Colonic mucosa (tissue), 4 donors: ENCODE measurements at regions not wholly inside any gene's neighbourhood (a gene's known extent, or its start where the extent isn't known, plus 50 kb on each side); places are given as distances from the start of the nearest gene placed in this dataset.

ENCODE experiments used
- DNase-seq: peaks from one replicate; pipeline ENCODE4 v3.0.0-alpha.2; 2020
- H3K27ac ChIP-seq: fragments of 200-600 bp; one replicate; pipeline ENCODE4 v1.8.0; 2021
- H3K27me3 ChIP-seq: fragments of 200-600 bp; one replicate; pipeline ENCODE4 v1.8.0; 2021
- H3K36me3 ChIP-seq: fragments of 200-600 bp; one replicate; pipeline ENCODE4 v1.8.0; 2021
- H3K4me1 ChIP-seq: fragments of 200-600 bp; one replicate; pipeline ENCODE4 v1.8.0; 2021; ENCODE audit warnings: mild to moderate bottlenecking
- H3K4me3 ChIP-seq: fragments of 200-600 bp; one replicate; pipeline ENCODE4 v1.8.0; 2021
- H3K9ac ChIP-seq, 2 donors: one replicate each; pipeline ENCODE4 v1.7.0; 2013; ENCODE audit warnings: control low read depth in 2 of 2, low read depth in 2 of 2, low read length in 2 of 2
- H3K9me3 ChIP-seq: fragments of 200-600 bp; one replicate; pipeline ENCODE4 v1.8.0; 2021
- CTCF ChIP-seq: fragments of 200-600 bp; IDR thresholded peaks from one replicate; pipeline ENCODE4 v1.8.0; 2022; ENCODE audit warnings: antibody characterized with exemption, mild to moderate bottlenecking
- intact Hi-C: fragments of 100-400 bp; cut with DNase I; formaldehyde crosslinking; loops from one replicate; pipeline ENCODE4 v1.14.1; 2022
- donor health status: healthy.
- donor health status: DM: no; HTN: no; CAD: no.
- donor health status: DM: no; HTN: no; CAD: no.

GRCh38 chr22:34534101-34534500 lies 531.9 kb upstream of the ISX start:
- H3K27ac ChIP-seq, result no peak overlapping the region
- no peaks in the 10 kb centered on the region for H3K27me3 ChIP-seq
- intact Hi-C loops, result no loop called here
- H3K36me3 ChIP-seq, result no peaks in the 10 kb centered on the region
- H3K4me1 ChIP-seq, result no peaks in the 10 kb centered on the region
- no peak overlapping the region for H3K4me3 ChIP-seq
- H3K9ac ChIP-seq, result no peak overlapping the region
- no peak for DNase-seq
- TF ChIP-seq CTCF, result no peak
- H3K9me3 ChIP-seq, result no peaks in the 10 kb centered on the region

- intact Hi-C loops, result loop anchor here (10.0 kb wide), 1 partner anchor 397 kb away; no protein-coding TSS in a partner anchor
- no peak overlapping the region for H3K9ac ChIP-seq
- no peak for TF ChIP-seq CTCF
- H3K27ac ChIP-seq, result no peak overlapping the region
- H3K36me3 ChIP-seq, result no peaks in the 10 kb centered on the region
- no peak for DNase-seq
- H3K4me1 ChIP-seq, result no peaks in the 10 kb centered on the region
- H3K4me3 ChIP-seq, result no peak overlapping the region
- H3K27me3 ChIP-seq, result no peaks in the 10 kb centered on the region
- no peaks in the 10 kb centered on the region for H3K9me3 ChIP-seq
Measured at GRCh38 chr22:34567367-34567766, 498.6 kb upstream of the ISX start.

GRCh38 chr22:34570408-34570807 lies 495.6 kb upstream of the ISX start:
- H3K27me3 ChIP-seq, result no peaks in the 10 kb centered on the region
- no peak overlapping the region for H3K4me3 ChIP-seq
- no peaks in the 10 kb centered on the region for H3K36me3 ChIP-seq
- H3K27ac ChIP-seq, result no peak overlapping the region
- intact Hi-C loops, result no loop called here
- H3K4me1 ChIP-seq, result no peaks in the 10 kb centered on the region
- H3K9me3 ChIP-seq, result no peaks in the 10 kb centered on the region
- TF ChIP-seq CTCF, result no peak
- no peak for DNase-seq
- H3K9ac ChIP-seq, result no peak overlapping the region

GRCh38 chr22:34579519-34579918 lies 486.4 kb upstream of the ISX start:
- Histone ChIP-seq H3K4me1 (no peaks in the 10 kb centered on the region), H3K9ac (no peak overlapping the region), H3K27ac (no peak overlapping the region), H3K9me3 (no peaks in the 10 kb centered on the region), H3K36me3 (no peaks in the 10 kb centered on the region), H3K4me3 (no peak overlapping the region), H3K27me3 (no peaks in the 10 kb centered on the region)
- no peak for TF ChIP-seq CTCF
- DNase-seq, result no peak
- intact Hi-C loops, result no loop called here

GRCh38 chr22:34587357-34588356 lies 478.3 kb upstream of the ISX start:
- intact Hi-C loops, result no loop called here
- Histone ChIP-seq H3K9ac (no peak overlapping the region), H3K36me3 (no peaks in the 10 kb centered on the region), H3K27ac (no peak overlapping the region), H3K27me3 (no peaks in the 10 kb centered on the region), H3K4me3 (no peak overlapping the region), H3K4me1 (no peaks in the 10 kb centered on the region), H3K9me3 (no peaks in the 10 kb centered on the region)
- DNase-seq, result no peak
- no peak for TF ChIP-seq CTCF
